Psoas muscle (tissue), 7 donors: ENCODE measurements at regions not wholly inside any gene's neighbourhood (a gene's known extent, or its start where the extent isn't known, plus 50 kb on each side); places are given as distances from the start of the nearest gene placed in this dataset.

Experiments
- ATAC-seq, 4 donors: fragments of 200-7000 bp; cut with Tn5 transposase; one replicate each; pipeline ENCODE4 v1.9.1; 2020; ENCODE audit warnings: moderate library complexity in 3 of 4, mild to moderate bottlenecking in 2 of 4
- DNase-seq, 2 donors: peaks; one replicate each; pipeline ENCODE4 v3.0.0-alpha.2; 2020
- H3K27ac ChIP-seq: fragments of 200-600 bp; one replicate; pipeline ENCODE4 v1.8.0; 2022
- H3K27me3 ChIP-seq, 3 donors: fragments of 200-600 bp in 1 of 3; one replicate each; pipeline versions ENCODE4 v1.6.1 to v1.8.0; 2013 to 2022; ENCODE audit warnings: low read length in 2 of 3, mild to moderate bottlenecking in 2 of 3, moderate library complexity in 1 of 3; ENCODE audit not compliant: insufficient read depth in 3 of 3
- H3K36me3 ChIP-seq, 2 donors: fragments of 200-600 bp in 1 of 2; one replicate each; pipeline versions ENCODE4 v1.6.1 to v1.8.0; 2013 to 2022; ENCODE audit warnings: low read depth in 1 of 2, mild to moderate bottlenecking in 1 of 2, moderate library complexity in 1 of 2; ENCODE audit not compliant: insufficient read depth in 1 of 2
- H3K4me1 ChIP-seq: fragments of 200-600 bp; one replicate; pipeline ENCODE4 v1.8.0; 2022
- H3K4me3 ChIP-seq: fragments of 200-600 bp; one replicate; pipeline ENCODE4 v1.8.0; 2022; ENCODE audit warnings: mild to moderate bottlenecking
- H3K9me3 ChIP-seq: fragments of 200-600 bp; one replicate; pipeline ENCODE4 v1.8.0; 2022
- WGBS, 3 donors: extraction: QIAGEN DNeasy Blood & Tissue Kit; methylation state at CpG; one replicate each; pipeline versions ENCODE4 v1.1.6 to v1.1.7; 2013; 5-methylcytosine and 5-hydroxymethylcytosine counted together
- intact Hi-C, 2 donors: fragments of 100-400 bp; cut with DNase I; formaldehyde crosslinking; loops; one replicate each; pipeline versions ENCODE4 v1.11.0 to v1.14.2; 2022
- TF ChIP-seq, protein P1 (sequence below): fragments of 200-600 bp; IDR thresholded peaks from one replicate; pipeline ENCODE4 v1.8.0; 2022; ENCODE audit warnings: antibody characterized with exemption
- donor health status: healthy with polysubstance abuse.
- donor health status: DM: no; HTN: no; CAD: no; lungs with moderate emphysema.
- donor health status: Bipolar disorder and iron deficiency.
- donor health status: healthy.
- donor health status: DM: yes; HTN: yes; CAD: no.
- donor health status: DM: no; HTN: no; CAD: no.
- donor health status: DM: yes; HTN: yes; CAD: no.

DNA sequence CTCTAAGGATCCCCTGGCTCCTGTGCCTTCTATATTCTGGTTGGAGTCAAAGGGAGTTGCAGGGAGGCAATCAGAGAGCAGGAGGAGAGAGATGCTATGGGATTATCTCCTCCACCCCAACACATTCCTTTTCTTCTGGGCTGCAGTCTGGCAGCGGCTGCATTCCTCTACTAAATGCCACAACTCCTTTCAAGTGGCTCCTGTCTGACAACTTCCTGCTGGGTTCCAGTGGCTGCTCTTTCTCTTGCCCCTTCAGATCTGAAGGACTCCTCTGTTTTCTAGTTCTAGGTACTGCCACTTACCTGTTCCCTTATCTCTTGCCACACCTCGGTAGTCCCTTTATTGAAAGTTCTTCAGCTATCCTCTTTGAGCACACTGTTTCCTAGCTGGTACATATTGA is 425.0 kb downstream of the SNAPC1 start:
- WGBS, 3 donors = 57 to 74% (median 69%) methylated on average over 2 of the region's 2 CpGs
- Histone ChIP-seq H3K36me3 (no peaks in the 10 kb centered on the region), H3K9me3 (no peaks in the 10 kb centered on the region), H3K4me3 (no peak overlapping the region), H3K27me3 (no peaks in the 10 kb centered on the region), H3K4me1 (no peaks in the 10 kb centered on the region), H3K27ac (no peak overlapping the region)
- DNase-seq = no peak
- TF ChIP-seq, protein P1, sequence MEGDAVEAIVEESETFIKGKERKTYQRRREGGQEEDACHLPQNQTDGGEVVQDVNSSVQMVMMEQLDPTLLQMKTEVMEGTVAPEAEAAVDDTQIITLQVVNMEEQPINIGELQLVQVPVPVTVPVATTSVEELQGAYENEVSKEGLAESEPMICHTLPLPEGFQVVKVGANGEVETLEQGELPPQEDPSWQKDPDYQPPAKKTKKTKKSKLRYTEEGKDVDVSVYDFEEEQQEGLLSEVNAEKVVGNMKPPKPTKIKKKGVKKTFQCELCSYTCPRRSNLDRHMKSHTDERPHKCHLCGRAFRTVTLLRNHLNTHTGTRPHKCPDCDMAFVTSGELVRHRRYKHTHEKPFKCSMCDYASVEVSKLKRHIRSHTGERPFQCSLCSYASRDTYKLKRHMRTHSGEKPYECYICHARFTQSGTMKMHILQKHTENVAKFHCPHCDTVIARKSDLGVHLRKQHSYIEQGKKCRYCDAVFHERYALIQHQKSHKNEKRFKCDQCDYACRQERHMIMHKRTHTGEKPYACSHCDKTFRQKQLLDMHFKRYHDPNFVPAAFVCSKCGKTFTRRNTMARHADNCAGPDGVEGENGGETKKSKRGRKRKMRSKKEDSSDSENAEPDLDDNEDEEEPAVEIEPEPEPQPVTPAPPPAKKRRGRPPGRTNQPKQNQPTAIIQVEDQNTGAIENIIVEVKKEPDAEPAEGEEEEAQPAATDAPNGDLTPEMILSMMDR = no peak
- ATAC-seq = no peak
- intact Hi-C loops = loop anchor here in 1 of 2 donors (10.0 kb wide), 1 partner anchor 858 kb away; the partner anchor contains the start of gene KCNH5

DNA sequence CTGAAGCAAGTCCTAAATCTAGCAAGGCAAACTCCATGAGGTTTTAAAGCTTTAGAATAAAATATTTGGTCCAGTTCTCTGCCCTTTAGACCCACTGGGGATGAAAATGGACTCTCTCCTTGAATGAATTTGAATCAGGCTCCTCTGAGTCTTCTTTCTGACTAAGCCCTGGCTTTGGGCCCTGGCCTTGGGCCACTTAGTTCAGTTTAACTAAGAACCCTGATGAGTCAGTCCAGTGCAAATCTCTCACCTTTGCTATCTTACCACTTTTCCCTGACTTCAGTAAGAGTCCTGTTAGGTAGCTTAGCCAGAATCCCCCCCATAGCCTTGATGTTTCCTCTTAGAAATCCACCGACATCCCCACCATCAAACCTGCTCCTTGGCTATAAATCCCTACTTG is 427.5 kb downstream of the SNAPC1 start:
- Histone ChIP-seq H3K9me3 (no peaks in the 10 kb centered on the region), H3K27me3 (no peaks in the 10 kb centered on the region), H3K4me3 (no peak overlapping the region), H3K27ac (no peak overlapping the region), H3K4me1 (no peaks in the 10 kb centered on the region), H3K36me3 (no peaks in the 10 kb centered on the region)
- intact Hi-C loops = loop anchor here in 1 of 2 donors (10.0 kb wide), 1 partner anchor 855 kb away; the partner anchor contains the start of gene KCNH5
- DNase-seq (peak in 1 of 2 donors; percentile 20), ATAC-seq (no peak)
- WGBS, 3 donors = 0 to 32% (median 0%) methylated on average over 1 of the region's 1 CpG
- TF ChIP-seq, protein P1 = no peak

DNA sequence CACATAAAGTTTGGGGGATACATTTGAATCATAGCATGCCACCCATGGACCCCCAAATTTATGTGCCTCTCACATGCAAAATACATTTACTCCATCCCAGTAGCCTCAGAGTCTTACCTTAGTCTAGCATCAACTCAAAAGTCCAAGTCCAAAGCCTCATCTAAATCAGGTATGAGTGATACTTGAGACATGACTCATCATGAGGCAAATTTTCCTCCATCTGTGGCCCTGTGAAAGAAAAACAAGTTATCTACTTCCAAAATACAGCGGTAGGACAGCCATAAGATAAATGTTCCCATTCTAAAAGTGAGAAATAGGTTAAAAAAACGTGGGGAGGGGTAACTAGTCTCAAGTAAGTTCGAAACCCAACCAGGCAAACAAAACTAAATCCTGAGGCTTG is 444.2 kb downstream of the SNAPC1 start:
- Histone ChIP-seq H3K4me3 (no peak overlapping the region), H3K27ac (no peak overlapping the region), H3K36me3 (no peaks in the 10 kb centered on the region), H3K27me3 (no peaks in the 10 kb centered on the region), H3K9me3 (no peaks in the 10 kb centered on the region), H3K4me1 (no peaks in the 10 kb centered on the region)
- 58 to 62% (median 60%) methylated on average over 3 of the region's 3 CpGs for WGBS, 3 donors
- intact Hi-C loops = no loop called here
- no peak for ATAC-seq
- TF ChIP-seq, protein P1 = no peak
- DNase-seq = no peak

DNA sequence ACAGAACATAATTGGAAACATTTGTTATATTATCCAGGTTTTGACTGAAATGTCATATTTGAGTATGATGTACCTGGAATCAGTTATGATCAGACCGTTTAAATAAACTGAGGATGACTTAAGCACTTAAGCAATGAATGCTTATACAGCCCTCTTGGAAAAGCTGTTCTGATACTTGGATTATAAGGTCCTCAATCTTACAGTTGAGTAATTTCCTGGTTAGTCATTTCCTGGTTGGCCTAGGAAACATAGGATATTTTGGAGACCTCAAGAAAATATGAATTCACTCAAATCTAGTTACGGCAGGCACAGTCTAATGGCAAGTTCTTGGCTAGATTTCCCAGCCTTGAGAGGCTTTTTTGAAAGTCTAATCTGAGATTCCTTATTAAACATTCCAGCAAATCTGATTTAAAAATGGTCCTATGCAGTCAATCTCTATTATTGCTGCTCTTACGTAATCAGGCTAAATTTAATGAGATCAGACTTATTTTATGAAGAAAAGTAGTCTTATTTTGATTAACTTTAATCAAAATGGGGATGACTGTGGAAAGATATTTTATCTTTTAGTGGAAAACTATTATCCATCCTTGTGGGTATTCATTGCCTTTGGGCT is 447.2 kb downstream of the SNAPC1 start:
- Histone ChIP-seq H3K27ac (no peak overlapping the region), H3K36me3 (no peaks in the 10 kb centered on the region), H3K4me3 (no peak overlapping the region), H3K4me1 (no peaks in the 10 kb centered on the region), H3K9me3 (no peaks in the 10 kb centered on the region), H3K27me3 (no peaks in the 10 kb centered on the region)
- TF ChIP-seq, protein P1 = no peak
- ATAC-seq (no peak), DNase-seq (no peak)
- intact Hi-C loops = no loop called here
- 73 to 76% (median 76%) methylated on average over 3 of the region's 3 CpGs for WGBS, 3 donors

DNA sequence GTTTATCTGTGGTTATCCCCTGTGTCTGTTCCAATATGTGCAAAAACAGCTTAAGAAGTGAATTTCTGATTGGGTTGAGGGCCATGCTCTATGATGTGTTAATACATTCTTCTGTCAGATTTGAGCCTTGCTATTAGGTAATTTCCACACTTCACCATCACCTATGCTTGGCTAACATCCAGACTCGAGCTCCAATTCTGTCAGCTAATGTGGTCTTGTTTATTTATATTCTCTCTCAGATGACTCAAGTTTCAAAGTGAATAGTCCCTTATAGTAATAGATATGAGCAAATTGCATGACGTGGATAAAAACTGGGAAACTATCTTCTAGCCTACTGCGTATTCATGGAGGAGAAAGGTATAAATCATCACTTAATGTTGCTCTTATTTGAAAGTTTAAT is 451.3 kb downstream of the SNAPC1 start:
- Histone ChIP-seq H3K4me3 (no peak overlapping the region), H3K36me3 (no peaks in the 10 kb centered on the region), H3K27ac (no peak overlapping the region), H3K9me3 (no peaks in the 10 kb centered on the region), H3K4me1 (no peaks in the 10 kb centered on the region), H3K27me3 (no peaks in the 10 kb centered on the region)
- intact Hi-C loops = no loop called here
- WGBS, 3 donors = 39 to 43% (median 40%) methylated on average over 3 of the region's 3 CpGs
- no peak for DNase-seq
- no peak for ATAC-seq
- TF ChIP-seq, protein P1 = no peak
